GM19467 (cell line): ENCODE measurements at regions not wholly inside any gene's neighbourhood (a gene's known extent, or its start where the extent isn't known, plus 50 kb on each side); places are given as distances from the start of the nearest gene placed in this dataset.
A peak's percentile ranks its signal among the peaks of the same experiment; 100 is the strongest.
"Not testable (repeated sequence)": the region's sequence is repeated elsewhere in the genome, so short reads cannot be mapped to it uniquely, and the experiment has no call there.

Experiments used
- ATAC-seq: cut with Tn5 transposase; IDR thresholded peaks from one replicate; pipeline ENCODE4 v1.9.1; 2021; ENCODE audit warnings: mild to moderate bottlenecking, moderate library complexity; ENCODE audit not compliant: unreplicated experiment

GRCh38 chr16:21514474-21514840 lies 84.9 kb upstream of the METTL9 start:
- ATAC-seq, result not testable (repeated sequence)

GRCh38 chr16:21516705-21517040 lies 82.7 kb upstream of the METTL9 start:
- ATAC-seq, result not testable (repeated sequence)

- ATAC-seq, result peak; percentile 16
Observed at GRCh38 chr16:21517263-21517662, 82.1 kb upstream of the METTL9 start.

DNA sequence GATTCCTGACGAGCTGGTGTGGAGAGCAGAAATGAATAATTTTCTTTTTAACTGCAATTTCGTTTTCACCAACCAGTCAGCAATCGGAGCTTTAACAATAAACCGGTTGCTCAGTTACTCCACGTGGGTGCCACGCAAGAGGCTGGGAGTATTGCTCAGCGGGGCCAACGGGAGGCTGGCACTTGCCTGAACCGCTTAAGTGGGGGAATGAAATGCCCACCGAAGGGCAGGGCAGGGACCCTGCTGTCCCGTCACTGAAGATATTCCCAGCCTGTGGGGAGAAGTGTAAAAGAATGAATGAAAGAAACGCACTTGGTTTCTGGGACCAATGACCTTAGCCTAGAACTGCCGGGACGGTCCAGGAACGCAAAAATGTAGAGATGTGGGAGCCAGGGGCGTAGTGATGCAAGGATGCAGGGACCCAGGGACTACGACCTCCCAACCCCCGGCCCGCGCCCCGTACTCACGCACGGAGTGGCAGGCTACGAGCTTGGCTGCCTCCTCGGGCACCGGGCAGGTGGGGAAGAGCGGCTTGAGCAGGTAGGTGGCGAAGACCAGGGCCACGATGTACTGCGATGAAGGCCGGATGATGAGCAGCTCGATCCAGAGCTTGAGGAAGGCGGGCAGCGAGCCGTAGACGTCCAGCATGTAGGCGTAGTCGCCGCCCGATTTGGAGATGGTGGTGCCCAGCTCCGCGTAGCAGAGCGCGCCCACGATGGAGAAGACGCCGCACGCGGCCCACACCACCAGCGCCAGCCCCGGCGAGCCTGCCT lies 79.8 kb upstream of the METTL9 start:
- not testable (repeated sequence) for ATAC-seq

- ATAC-seq, result peak; percentile 60
Observed at GRCh38 chr16:21520134-21521047, 79.0 kb upstream of the METTL9 start.

GRCh38 chr16:21521048-21521389 lies 78.4 kb upstream of the METTL9 start:
- not testable (repeated sequence) for ATAC-seq

DNA sequence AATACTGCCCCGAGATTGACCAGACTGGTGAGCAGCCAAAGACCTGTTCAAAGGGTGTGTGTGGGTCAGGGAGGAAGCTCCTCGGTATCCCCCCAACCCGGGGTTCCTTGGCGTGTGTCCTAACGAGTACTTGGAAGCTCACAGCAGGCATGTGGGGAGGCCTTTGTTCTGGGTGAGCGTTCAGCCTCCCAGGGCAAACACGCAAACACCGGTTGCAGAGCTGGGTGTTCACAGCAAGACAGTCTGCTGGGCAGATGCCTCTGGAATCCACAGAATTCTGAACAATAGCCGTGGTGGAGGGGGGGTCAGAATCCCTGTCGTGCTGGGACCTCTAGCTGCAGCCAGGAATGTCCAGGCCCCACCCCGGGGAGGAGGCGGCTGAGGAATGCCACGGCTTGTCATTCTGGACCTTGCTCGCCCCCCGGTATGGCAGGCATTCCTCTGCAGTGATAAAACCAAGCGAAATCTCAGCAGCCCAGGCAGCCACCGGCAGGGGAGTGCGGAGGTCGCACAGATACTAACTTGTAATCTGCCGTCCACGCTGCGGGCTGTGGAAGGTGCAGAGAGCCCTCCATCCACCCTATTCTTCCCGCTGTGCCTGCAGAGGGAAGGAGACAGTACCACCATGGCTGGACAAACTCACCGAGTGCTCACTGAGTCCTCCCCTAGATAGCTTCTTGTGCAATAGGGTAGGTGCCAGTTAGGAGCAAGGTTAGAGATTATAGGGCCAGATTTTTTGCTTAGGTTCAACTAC lies 77.8 kb upstream of the METTL9 start:
- ATAC-seq, result not testable (repeated sequence)

DNA sequence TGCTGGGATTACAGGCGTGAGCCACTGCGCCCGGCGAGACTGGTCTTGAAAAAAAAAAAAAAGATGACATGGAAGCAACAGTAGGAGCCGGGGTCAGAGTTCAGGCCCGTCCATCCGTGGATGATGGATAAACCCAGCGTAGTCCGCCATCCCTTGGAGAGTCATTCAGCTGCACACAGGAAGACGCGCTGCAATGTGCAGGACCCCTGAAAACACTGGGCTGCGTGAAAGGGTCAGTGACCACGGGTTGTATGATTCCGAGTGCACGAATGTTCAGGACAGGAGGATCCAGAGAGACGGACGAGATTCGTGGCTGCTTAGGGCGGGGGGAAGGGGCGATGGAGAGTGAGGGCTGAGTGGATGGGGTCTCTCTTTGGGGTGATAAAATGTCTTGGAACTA lies 76.5 kb upstream of the METTL9 start:
- ATAC-seq, result not testable (repeated sequence)

DNA sequence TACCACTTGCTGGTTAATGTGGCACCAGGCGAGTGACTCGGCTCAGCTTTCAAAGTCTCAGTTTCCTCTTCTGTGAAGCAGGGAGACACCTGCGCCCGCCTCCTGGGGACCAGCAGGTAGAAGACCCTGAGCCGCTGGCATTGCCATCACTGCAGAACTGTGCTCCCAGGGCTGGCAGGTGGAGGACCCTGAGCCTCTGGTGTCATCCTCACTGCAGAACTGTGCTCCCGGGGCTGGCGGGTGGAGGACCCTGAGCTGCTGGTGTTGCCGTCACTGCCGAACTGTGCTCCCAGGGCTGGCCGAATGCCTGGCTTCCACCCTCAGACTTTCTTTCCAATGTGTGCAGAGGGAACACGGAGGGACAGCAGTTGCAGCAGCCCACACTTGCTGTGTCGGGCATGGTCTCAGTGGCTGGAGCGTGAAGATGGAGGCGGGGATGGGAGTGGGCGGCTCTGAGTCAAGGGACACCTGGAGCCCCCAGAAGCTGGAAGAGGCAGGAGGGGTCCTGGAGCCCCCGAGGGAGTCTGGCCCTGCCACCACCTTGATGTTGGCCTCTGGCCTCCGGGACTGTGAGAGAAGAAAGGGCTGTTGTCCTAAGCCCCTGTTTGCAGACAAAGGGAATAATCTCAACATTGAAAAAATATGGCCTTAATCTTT lies 75.8 kb upstream of the METTL9 start:
- ATAC-seq, result no peak

DNA sequence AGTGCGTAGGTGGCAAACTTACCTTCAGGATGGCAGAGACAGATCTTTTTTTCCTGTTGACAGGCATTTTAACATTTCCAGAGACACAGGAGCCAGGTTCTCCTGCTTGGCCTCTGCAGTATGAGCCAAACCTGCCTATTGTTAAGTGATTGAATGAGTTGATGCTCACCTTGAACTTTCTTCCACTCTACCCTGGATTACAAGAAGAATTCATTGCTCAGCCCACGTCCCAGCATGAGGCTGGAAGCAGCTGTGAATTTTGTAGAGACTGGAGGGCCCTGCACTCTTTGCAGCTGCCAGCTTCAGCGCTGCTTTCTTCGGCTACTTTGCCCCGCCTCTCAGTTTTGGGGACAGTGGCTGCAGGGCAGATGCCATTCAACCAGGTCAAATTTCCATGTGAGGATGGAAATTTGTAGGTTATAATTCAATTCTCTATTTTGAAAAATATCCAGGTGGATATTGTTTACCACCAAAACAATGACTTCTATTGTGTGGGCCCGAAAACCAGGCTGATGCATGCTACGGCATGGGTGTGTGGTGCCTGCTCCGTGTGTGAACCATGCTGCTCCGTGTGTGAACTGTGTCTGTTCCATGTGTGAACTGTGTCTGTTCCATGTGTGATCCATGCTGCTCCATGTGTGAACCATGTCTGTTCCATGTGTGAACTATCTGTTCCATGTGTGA lies 75.2 kb upstream of the METTL9 start:
- no peak for ATAC-seq

DNA sequence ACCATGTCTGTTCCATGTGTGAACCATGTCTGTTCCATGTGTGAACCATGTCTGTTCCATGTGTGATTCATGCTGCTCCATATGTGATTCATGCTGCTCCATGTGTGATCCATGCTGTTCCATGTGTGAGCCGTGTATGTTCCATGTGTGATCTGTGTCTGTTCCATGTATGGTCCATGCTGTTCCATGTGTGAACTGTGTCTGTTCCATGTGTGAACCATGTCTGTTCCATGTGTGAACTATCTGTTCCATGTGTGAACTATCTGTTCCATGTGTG lies 74.7 kb upstream of the METTL9 start:
- not testable (repeated sequence) for ATAC-seq

- not testable (repeated sequence) for ATAC-seq
Observed at GRCh38 chr16:21525029-21525895, 74.1 kb upstream of the METTL9 start.

GRCh38 chr16:21525956-21526922 lies 73.1 kb upstream of the METTL9 start:
- not testable (repeated sequence) for ATAC-seq

- no peak for ATAC-seq
Observed at GRCh38 chr16:21526923-21527807, 72.2 kb upstream of the METTL9 start.

DNA sequence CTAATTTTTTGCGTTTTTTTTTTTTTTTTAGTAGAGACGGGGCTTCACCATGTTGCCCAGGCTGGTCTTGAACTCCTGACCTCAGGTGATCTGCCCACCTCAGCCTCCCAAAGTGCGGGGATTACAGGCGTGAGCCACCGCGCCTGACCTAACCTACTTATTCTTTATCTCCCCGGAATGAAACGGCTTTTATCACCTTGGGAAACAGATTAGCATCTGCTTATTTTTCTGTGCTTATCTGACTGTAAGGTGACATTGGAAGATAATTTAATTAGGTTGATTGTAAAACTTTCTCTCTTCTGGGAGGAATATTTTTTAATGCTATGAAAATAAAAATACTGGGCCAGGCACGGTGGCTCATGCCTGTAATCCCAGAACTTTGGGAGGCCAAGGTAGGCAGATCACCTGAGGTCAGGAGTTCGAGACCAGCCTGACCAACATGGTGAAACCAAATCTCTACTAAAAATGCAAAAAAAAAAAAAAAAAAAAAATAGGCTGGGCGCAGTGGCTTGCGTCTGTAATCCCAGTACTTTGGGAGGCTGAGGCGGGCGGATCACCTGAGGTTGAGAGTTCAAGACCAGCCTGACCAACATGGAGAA lies 70.2 kb upstream of the METTL9 start:
- not testable (repeated sequence) for ATAC-seq

DNA sequence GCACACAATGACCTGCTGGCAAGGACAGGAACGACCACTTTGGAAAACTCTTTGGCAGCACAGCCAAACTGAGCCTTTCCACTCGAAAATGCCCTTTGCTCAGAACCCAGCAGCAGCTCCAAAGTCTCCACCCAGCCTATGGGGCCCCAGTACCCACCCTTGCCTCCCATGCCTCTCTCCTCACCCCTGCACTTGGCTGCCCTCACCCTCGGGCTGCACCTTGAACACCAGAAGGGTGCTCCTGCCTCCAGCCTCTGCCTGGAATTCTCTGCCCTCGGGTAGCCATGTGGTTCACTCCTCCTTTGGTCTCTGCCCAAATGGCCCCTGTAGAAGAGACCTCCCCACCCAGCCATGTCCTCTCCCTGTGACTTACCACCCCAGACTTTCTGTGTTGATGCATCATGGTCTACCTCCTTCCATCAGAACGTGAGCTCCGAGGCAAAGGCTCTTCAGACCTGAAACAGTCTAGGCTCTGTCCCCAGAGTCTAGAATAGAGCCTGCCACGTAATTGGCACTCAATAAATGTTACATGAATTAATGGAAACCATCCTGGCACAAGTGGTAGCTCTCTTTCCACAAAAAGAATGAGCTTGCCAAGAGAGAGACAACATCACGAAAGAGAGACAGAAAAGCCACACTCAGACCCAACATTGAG lies 68.5 kb upstream of the METTL9 start:
- not testable (repeated sequence) for ATAC-seq

DNA sequence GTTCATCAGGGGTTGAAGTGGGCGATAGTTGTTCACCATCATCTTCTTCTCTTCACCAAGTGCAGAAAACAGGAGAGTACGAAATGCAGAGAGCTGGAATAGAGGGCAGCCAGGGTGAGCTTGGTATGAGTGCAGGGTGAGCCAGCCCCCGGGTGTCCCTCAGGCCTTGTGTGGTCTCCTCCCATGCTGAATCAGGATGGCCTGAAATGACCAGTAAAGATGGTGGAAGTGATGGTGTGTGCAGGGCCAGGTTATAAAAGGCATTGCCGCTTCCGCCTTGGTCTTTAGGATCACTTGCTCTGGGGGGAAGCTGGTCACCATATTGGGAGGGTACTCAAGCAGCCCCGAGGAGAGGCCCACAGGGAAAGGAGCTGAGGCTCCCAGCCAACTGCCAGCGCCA lies 66.4 kb upstream of the METTL9 start:
- ATAC-seq, result not testable (repeated sequence)
